GM04504 (cell line): ENCODE measurements at regions not wholly inside any gene's neighbourhood (a gene's known extent, or its start where the extent isn't known, plus 50 kb on each side); places are given as distances from the start of the nearest gene placed in this dataset.

Experiments used
- DNase-seq: peaks from one replicate; pipeline ENCODE4 v3.0.0-alpha.2; 2012; ENCODE audit warnings: low read depth

DNA sequence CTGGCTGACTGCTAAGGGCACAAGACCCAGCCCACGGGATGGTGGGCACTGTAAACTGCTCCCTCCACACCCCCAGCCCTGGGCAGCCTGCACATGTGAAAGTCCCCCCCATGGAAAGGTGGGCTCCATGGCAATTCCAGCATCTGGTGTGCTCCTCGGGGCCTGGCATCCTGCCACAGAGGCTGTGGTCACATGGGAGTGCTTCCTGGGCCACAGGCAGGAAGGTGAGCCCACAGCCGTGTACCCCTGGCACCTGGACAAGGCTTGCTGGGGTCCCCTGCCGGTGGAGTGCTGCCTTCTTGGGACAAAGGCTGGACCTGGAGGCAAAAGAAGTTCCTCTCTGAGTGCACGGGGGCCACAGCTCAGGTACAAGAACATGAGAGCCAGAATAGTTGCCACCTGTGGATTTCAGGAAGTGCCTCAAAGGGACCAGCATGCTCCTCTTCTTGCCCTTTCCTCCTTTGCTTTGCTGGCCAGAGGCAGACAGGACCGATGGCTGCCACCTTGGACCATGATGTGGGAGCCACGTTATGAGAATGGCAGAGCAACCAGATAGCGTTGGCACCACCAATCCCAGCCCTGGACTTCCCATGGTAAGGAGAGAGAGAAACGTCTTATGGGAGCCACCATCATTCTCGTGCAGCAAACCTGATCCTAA is 120.2 kb upstream of the MLN start:
- DNase-seq, result no peak

- no peak for DNase-seq
Observed at GRCh38 chr6:33921745-33922144, 117.9 kb upstream of the MLN start.

DNA sequence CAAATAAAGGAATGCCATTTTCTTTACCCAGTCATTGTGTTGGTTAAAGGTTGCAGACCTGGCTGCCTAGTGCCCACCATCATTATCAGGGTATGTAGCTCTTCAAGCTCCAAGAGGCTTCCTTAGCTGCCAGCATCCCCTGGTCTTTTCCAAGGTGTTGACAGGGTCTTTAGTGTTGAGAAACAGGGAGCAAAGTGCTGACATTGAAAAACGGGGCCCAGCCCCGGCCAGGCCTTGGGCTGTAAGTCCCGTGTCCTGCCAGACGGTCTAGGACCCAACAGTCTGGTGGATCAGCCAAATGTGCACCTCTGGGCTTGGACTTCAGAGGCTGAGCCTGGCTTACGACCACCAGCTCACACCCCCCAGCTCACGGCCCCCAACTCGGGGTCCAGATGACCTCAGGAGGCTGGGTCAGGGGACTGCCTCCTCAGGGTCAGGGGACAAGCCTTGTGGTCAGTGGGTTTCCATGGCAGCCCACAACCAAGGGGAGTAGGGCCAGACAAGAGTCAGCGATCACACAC is 114.4 kb upstream of the MLN start:
- no peak for DNase-seq

DNA sequence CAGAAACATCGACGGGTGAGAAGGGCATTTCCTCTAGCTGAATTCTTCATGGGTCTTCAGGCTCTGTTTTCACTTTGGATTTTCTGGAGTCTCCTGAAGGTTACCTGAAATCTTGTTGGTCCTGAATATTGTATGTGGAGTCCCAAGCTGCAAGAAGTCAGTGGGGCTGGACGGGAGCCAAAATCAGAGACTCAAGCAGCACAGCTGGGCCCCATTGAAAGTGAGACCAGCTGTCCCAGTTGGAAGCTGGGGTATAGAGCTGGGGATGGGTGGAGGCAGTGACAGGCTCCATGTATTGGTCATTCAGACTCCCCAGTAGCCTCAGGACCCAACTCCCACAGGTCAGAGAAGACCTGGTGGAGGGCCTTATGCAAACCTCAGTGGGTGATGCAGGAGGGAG is 111.3 kb upstream of the MLN start:
- DNase-seq, result no peak

DNA sequence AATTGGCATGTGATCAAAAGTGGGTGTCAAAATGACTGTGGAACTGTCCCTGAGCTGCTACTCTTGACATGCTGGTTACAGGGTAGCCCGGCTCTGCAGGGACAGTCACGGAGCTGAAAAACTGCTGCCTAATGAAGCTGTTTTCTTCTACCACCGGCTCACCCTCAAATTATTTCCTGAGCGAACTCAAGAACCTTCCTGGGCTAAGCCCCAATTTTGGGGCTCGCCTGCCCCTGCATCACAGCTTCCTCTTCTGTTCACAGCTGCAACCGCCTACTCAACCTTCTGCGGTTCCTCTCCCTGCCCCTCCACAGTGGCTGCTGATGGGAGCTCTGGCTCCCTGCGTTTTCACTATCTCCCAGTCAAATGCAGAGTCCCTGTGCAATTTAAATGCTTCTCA is 110.8 kb upstream of the MLN start:
- DNase-seq, result no peak

GRCh38 chr6:33912195-33912594 is 108.4 kb upstream of the MLN start:
- DNase-seq, result no peak

DNA sequence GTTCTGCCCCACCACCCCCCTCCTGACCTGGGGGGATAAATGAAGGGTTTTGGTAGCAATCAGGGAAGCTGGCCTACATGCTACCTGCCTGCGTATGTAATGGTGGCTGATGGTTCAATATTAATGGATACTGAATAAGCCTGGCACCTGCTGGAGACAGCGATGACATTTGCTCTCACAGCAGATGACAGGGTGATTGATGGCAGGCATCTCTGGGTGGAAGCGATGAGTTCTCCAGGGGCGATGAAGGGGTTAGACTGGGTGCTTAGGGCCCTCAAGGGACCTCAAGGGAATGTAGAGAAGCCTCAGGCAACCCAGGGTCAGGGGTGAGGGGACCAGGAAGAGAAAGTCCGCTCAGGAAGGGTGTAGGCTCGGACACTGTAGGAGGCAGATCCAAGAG is 107.7 kb upstream of the MLN start:
- DNase-seq, result no peak

- DNase-seq, result no peak
Observed at GRCh38 chr6:33910594-33910993, 106.8 kb upstream of the MLN start.

DNA sequence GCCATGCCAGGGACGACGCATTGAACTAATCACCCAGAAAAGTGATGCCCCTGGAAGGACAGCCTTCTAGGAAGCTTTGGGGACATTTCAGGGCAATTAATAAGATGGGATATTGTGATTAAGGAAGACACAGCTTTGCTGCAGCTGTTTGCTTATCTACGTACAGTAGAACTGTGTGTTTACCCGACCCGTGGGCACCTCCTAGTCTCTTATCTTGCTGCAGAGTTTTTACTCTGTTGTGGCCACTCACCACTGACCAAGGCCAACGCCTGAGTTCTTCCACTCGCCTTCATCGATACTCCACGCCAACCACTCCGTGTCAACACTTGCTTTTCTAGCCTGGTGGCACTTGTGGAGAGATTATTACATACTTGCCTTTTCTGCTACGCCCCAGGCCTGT is 105.9 kb upstream of the MLN start:
- no peak for DNase-seq

DNA sequence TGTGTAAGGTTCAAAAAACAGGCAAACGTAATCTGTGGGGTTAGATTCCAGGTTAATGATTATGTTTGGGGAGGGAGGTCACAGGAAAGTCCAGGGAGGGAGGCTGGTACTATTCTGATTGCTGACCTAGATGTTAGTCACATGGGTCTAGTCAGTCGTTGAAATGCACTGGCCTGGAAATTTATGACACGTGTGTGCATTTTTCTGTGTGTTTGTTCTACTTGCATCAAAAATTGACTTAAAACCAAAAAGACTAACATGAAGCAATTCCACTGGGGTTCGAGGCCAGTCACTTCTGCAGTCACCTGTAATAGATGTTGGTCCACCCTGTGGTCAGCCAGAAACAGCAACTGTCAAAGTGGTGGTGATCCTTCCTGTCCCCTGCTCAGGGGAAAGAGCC is 104.2 kb upstream of the MLN start:
- DNase-seq, result no peak

DNA sequence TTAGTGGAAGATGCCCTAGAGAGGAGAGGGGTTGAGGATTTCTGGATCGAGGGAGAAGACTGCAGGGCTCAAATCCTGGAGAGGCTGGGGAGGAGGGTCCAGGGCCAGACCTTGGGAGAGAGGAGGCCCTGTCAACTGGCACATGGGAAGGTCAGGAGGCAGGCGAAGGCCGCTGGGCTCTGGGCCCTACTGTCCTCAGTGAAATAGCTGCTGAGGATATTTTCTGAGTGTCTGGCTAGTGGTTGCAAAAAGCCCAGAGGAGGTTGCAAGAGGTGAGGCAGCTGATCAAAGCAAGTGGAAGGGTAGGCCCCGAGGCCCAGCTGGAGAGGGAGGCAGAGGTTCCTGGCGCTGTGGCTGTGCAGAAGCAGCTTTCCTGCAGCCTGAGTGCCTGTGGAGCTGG is 103.4 kb upstream of the MLN start:
- no peak for DNase-seq

GRCh38 chr6:33906439-33906838 is 102.6 kb upstream of the MLN start:
- no peak for DNase-seq

DNA sequence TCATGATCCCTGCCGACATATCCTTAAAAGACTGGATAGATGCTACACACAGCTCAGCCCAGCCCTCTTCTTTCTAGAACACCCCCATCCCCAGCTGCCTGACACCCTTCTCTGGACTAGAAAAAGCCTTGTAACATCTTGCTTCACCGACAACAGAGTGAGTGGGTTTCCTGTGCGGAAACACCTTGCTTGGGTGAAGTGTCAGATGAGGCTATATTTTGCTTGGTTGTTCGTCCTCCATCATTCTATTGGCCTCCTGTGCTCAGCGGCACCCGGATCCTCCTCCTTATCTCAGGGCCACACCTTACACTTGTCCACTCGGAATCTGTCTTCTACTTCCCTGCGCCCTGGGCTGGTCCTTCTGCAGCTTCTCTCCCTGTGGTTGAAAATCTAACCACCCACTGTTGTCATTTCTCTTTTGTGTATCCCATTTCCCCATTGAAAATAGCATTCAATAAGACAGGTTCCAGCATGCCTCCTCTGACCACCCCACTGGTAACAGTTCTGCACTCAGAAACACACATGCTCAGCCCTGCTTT is 101.3 kb upstream of the MLN start:
- DNase-seq, result no peak

GRCh38 chr6:33904747-33905065 is 100.9 kb upstream of the MLN start:
- no peak for DNase-seq

- DNase-seq, result no peak
Observed at GRCh38 chr6:33904050-33904746, 100.4 kb upstream of the MLN start.

DNA sequence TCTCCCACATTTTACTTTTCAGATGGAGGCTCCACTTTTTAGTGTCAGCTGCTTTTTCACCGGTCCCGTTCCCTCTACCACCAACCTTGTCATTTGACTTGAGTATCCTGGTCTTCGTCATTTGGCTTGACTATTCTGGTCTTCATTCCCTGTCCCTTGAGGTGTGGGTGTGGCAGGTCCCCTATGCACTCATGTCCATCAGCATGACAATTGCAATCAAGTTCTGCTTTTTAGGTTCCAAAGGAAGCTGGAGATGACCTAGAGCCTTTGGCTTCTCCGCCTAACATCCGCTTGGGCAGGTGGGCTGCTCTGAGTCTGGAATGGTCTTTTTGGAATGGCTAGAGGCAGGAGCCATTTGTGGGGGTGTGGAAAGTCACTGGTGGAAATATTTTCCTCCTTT is 99.8 kb upstream of the MLN start:
- DNase-seq, result no peak

GRCh38 chr6:33902457-33902853 is 98.7 kb upstream of the MLN start:
- DNase-seq, result no peak

DNA sequence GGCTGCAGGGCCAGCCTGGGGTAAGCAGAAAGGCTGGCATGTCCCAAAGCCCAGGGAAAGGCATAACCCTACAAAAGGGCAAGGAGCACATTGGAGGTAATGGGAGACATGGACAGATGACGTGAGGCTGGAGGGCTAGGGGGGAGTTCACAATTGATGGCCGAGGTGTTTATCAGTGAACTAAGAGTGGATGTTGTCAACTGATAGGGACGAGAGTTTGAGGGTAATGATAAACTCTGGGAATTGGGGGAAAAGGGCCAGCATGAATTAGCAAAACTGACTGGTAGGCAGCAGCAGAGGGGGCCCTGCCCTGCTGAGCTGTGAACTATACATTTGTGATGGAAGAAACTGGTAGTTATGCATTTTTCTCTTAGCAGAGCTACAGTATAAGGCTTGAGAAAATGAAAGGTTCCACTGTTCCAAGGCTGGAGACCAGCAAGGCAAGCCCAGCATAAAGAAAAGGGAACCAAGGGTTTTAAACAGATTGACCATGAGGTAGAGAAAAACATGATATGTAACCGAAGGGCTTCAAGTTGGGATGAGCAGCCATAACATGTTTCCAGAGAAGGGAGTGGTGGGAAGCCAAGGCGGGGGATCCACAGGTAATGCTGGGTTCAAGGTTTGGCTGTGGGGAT is 98.1 kb upstream of the MLN start:
- DNase-seq, result no peak

DNA sequence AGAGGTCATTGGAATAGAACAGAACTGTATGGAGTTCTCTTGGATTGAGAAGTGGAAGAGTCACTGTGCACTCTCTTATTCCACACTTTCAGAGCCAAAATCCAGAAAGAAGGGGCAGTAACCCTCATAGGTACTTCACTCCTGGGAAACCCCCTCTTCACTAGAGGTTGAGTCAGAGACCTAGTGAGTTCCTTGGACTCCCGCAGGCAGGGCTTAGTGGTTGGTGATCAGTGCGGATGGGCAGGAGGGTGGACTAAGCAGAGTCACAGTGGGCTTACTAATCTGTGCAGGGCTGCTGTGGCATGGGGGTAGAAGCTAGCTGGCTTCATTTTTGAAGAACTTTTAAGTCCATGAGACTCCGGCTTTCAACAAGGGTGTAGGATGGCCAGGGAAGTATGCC is 95.0 kb upstream of the MLN start:
- no peak for DNase-seq

- DNase-seq, result no peak
Observed at GRCh38 chr6:33897189-33897780, 93.5 kb upstream of the MLN start.

GRCh38 chr6:33896391-33897188 is 92.8 kb upstream of the MLN start:
- no peak for DNase-seq

DNA sequence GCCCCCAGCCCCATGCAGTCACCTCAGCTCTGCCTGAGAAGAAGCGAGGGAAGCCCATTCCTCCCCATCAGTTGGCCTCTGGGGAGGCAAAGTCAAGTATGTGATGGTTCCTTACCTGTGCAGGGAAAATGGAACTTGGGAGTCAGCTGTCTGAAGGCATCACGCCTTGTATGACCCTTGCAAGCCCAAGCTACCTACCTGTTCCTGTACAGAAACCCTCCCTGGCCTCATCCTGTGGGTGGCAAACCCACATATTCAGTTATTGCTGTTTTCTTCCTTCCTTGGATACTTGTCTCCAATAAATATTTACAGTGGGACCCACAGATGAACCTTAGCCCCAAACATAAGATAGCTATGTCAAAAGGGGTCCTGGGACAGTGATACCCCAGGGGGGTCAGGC is 92.2 kb upstream of the MLN start:
- DNase-seq, result no peak
